IMR-90 (cell line): ENCODE measurements at regions not wholly inside any gene's neighbourhood (a gene's known extent, or its start where the extent isn't known, plus 50 kb on each side); places are given as distances from the start of the nearest gene placed in this dataset.

ENCODE experiments used
- ATAC-seq: fragments of 200-7000 bp; cut with Tn5 transposase; 2 replicates; pipeline ENCODE4 v1.9.1; 2020; ENCODE audit warnings: low read depth, mild to moderate bottlenecking, moderate library complexity
- BruUV-seq: library from RNA; stranded (reverse); fragments of 400-500 nt; replicated peaks from 2 replicates; lab custom pipeline; 2021; lab: Mats Ljungman, UMichigan
- CTCF ChIA-PET: fragments of 300-600 bp; formaldehyde crosslinking; extraction: SDS; loops from one replicate; lab custom pipeline; 2021; ENCODE audit warnings: antibody characterized with exemption; lab: Yijun Ruan, JAX
- POLR2A ChIA-PET: fragments of 300-600 bp; sonication (Branson Sonifier 250); formaldehyde crosslinking; loops from one replicate; lab custom pipeline; 2022; ENCODE audit warnings: antibody characterized with exemption; ENCODE audit not compliant: unreplicated experiment; lab: Charles Lee
- DNase-seq: peaks from one replicate; pipeline ENCODE4 v3.0.0; 2013
- H2AFZ ChIP-seq: replicated peaks from 2 replicates; pipeline ENCODE3; 2013; ENCODE audit warnings: low read length, mild to moderate bottlenecking; ENCODE audit not compliant: poor library complexity
- H2AK5ac ChIP-seq: 2 replicates; pipeline ENCODE4 v1.6.1; 2013; ENCODE audit warnings: low read depth, low read length, inconsistent platforms
- H2AK9ac ChIP-seq: replicated peaks from 2 replicates; pipeline ENCODE3; 2013; ENCODE audit warnings: mild to moderate bottlenecking, low read depth, low read length, moderate library complexity; ENCODE audit not compliant: poor library complexity
- H2BK120ac ChIP-seq: 2 replicates; pipeline ENCODE4 v1.6.1; 2013; ENCODE audit warnings: low read depth, low read length, inconsistent platforms
- H2BK15ac ChIP-seq: 3 replicates; pipeline ENCODE4 v1.6.1; 2013; ENCODE audit warnings: low read depth, low read length, inconsistent platforms
- H2BK20ac ChIP-seq: 2 replicates; pipeline ENCODE4 v1.6.1; 2013; ENCODE audit warnings: low read depth, mild to moderate bottlenecking, inconsistent platforms, low read length, moderate library complexity
- H2BK5ac ChIP-seq: 2 replicates; pipeline ENCODE4 v1.6.1; 2013; ENCODE audit warnings: mild to moderate bottlenecking, low read depth, low read length, inconsistent platforms; ENCODE audit not compliant: poor library complexity, severe bottlenecking
- H3K14ac ChIP-seq: replicated peaks from 2 replicates; pipeline ENCODE4 v1.6.1; 2013; ENCODE audit warnings: low read depth, low read length, inconsistent platforms
- H3K18ac ChIP-seq: 2 replicates; pipeline ENCODE4 v1.6.1; 2013; ENCODE audit warnings: low read depth, low read length, control low read depth
- H3K23ac ChIP-seq: 2 replicates; pipeline ENCODE4 v1.6.1; 2013; ENCODE audit warnings: low read depth, low read length, inconsistent platforms
- H3K27ac ChIP-seq: 2 replicates; pipeline ENCODE4 v1.5.1; 2013; ENCODE audit warnings: mild to moderate bottlenecking, control low read depth, low read length; ENCODE audit not compliant: insufficient read depth
- H3K27me3 ChIP-seq: 2 replicates; pipeline ENCODE4 v1.6.1; 2013; ENCODE audit warnings: low read length; ENCODE audit not compliant: control insufficient read depth, insufficient read depth
- H3K36me3 ChIP-seq: 2 replicates; pipeline ENCODE4 v1.6.1; 2013; ENCODE audit warnings: low read length, mixed read lengths; ENCODE audit not compliant: control insufficient read depth, insufficient read depth
- H3K4ac ChIP-seq: 2 replicates; pipeline ENCODE4 v1.6.1; 2013; ENCODE audit warnings: low read depth, low read length, inconsistent platforms
- H3K4me1 ChIP-seq: 2 replicates; pipeline ENCODE4 v1.6.1; 2013; ENCODE audit warnings: low read length, mixed read lengths; ENCODE audit not compliant: control insufficient read depth, insufficient read depth
- H3K4me2 ChIP-seq: 2 replicates; pipeline ENCODE4 v1.6.1; 2013; ENCODE audit warnings: low read depth, mild to moderate bottlenecking, control low read depth, low read length, moderate library complexity
- H3K4me3 ChIP-seq: 2 replicates; pipeline ENCODE4 v1.5.1; 2013; ENCODE audit warnings: low read depth, mild to moderate bottlenecking, control low read depth, low read length, moderate library complexity; ENCODE audit not compliant: insufficient read depth
- H3K56ac ChIP-seq: 2 replicates; pipeline ENCODE4 v1.6.1; 2013; ENCODE audit warnings: low read length, inconsistent platforms; ENCODE audit not compliant: insufficient read depth; ENCODE audit errors: extremely low read depth
- H3K79me1 ChIP-seq, 2 experiments: 2 replicates each; pipeline ENCODE4 v1.6.1; 2013; ENCODE audit warnings: low read length in 2 of 2, inconsistent platforms in 1 of 2, low read depth in 1 of 2
- H3K9ac ChIP-seq: 2 replicates; pipeline ENCODE4 v1.6.1; 2013; ENCODE audit warnings: low read depth, low read length, control low read depth
- H3K9me1 ChIP-seq: 2 replicates; pipeline ENCODE4 v1.6.1; 2013; ENCODE audit warnings: low read length, inconsistent platforms; ENCODE audit not compliant: insufficient read depth
- H3K9me3 ChIP-seq: 2 replicates; pipeline ENCODE4 v1.6.1; 2013; ENCODE audit warnings: low read length; ENCODE audit not compliant: control insufficient read depth, insufficient read depth
- H4K20me1 ChIP-seq: 2 replicates; pipeline ENCODE4 v1.6.1; 2013; ENCODE audit warnings: low read length, inconsistent platforms; ENCODE audit not compliant: insufficient read depth
- H4K5ac ChIP-seq: 2 replicates; pipeline ENCODE4 v1.6.1; 2013; ENCODE audit warnings: mild to moderate bottlenecking, low read depth, low read length, control low read depth
- H4K8ac ChIP-seq, 2 experiments: 2 replicates each; pipeline ENCODE4 v1.6.1; 2013; ENCODE audit warnings: low read depth in 2 of 2, low read length in 2 of 2, control low read depth in 1 of 2, inconsistent platforms in 1 of 2
- H4K91ac ChIP-seq: 2 replicates; pipeline ENCODE4 v1.6.1; 2013; ENCODE audit warnings: low read depth, low read length, inconsistent platforms; ENCODE audit not compliant: insufficient read depth
- CTCF ChIP-seq: conservative IDR thresholded peaks from 2 replicates; pipeline ENCODE4 v1.5.1; 2012; ENCODE audit warnings: mild to moderate bottlenecking, low read depth, low read length, improper control_type of control experiment
- FOS ChIP-seq: fragments of 150-350 bp; IDR thresholded peaks from 2 replicates; pipeline ENCODE4 v1.6.1; 2016; ENCODE audit warnings: low read depth, low read length
- RFX5 ChIP-seq: IDR thresholded peaks from 2 replicates; pipeline ENCODE4 v1.8.0; 2012; ENCODE audit warnings: low read depth, mild to moderate bottlenecking, low read length, moderate library complexity
- WGBS, 2 experiments: methylation state at CpG; one replicate each; pipeline versions ENCODE4 v1.1.5 to v1.1.7; 2013; ENCODE audit warnings: missing lambda C conversion rate in 2 of 2; ENCODE audit not compliant: insufficient read length in 1 of 2; ENCODE audit errors: extremely low coverage in 2 of 2; 5-methylcytosine and 5-hydroxymethylcytosine counted together
- dilution Hi-C: fragments of 300-500 bp; cut with HindIII; formaldehyde crosslinking; loops from one replicate; pipeline ENCODE4 v1.14.3; 2018; ENCODE audit warnings: low sequenced_read_pairs; ENCODE audit not compliant: unreplicated experiment
- in situ Hi-C: fragments of 300-500 bp; cut with MboI; formaldehyde crosslinking; loops from 3 replicates; pipeline ENCODE4 v1.14.3; 2019; ENCODE audit warnings: low sequenced_read_pairs, inconsistent platforms, mixed read lengths
- intact Hi-C: fragments of 100-400 bp; cut with micrococcal nuclease; formaldehyde crosslinking; loops from 2 replicates; pipeline ENCODE4 v1.10.0; 2022

GRCh38 chr20:48298851-48299484 lies 513.7 kb upstream of the SULF2 start:
- CTCF ChIA-PET: no interaction called here

More at GRCh38 chr20:48298851-48299484, 513.7 kb upstream of the SULF2 start:
- Histone ChIP-seq H3K9me3 (0 out of 2 replicates have a peak, but pooled peaks cover 3% of the 10 kb centered on the region), H3K27me3 (peaks cover 4% of the 10 kb centered on the region), H2AK5ac (no peak overlapping the region), H3K4me2 (no peak overlapping the region; the same call in 1 of the 2 replicates), H3K9me1 (peaks cover 18% of the 10 kb centered on the region; the same call in 1 of the 2 replicates), H4K20me1 (no peaks in the 10 kb centered on the region), H2BK20ac (no peak overlapping the region), H2AFZ (no peak overlapping the region), H3K18ac (no peak overlapping the region), H2BK5ac (no peak overlapping the region), H2BK15ac (no peak overlapping the region), H3K4me1 (peaks cover 14% of the 10 kb centered on the region), H3K14ac (no peak overlapping the region), H3K36me3 (no peaks in the 10 kb centered on the region), H3K9ac (no peak overlapping the region), H2BK120ac (0 out of 2 replicates have a peak overlapping the region, but pooled peaks have one; percentile 25), H3K4ac (no peak overlapping the region), H3K27ac (no peak overlapping the region), H3K79me1 (no peaks in the 10 kb centered on the region), H3K56ac (no peak overlapping the region), H4K91ac (peak overlapping the region; percentile 22; the same call in 1 of the 2 replicates), H4K8ac (no peak overlapping the region), H2AK9ac (peak overlapping the region; percentile 58), H4K5ac (no peak overlapping the region), H3K23ac (no peak overlapping the region), H3K4me3 (no peak overlapping the region)
- no peak for TF ChIP-seq CTCF
- TF ChIP-seq RFX5: no peak
- TF ChIP-seq FOS: peak; percentile 81
- ATAC-seq (peak; percentile 34), DNase-seq (peak; percentile 92)
- WGBS, 2 experiments: 42% methylated on average over 4 of the region's 7 CpGs; no CpG with 5 or more reads in 1 of the 2 experiments
- dilution Hi-C loops (no loop called here), in situ Hi-C loops (loop anchor here (10.0 to 25.0 kb wide), 2 partner anchors 613 to 614 kb away; partner anchors contain the start of gene ARFGEF2), intact Hi-C loops (loop anchor here (5.0 to 10.0 kb wide), 3 partner anchors 323 to 637 kb away; partner anchors contain the start of gene SULF2)
- POLR2A ChIA-PET: no interaction called here
- BruUV-seq: no TSS peak
